Type B pancreatic cell (in vitro differentiated cells): ENCODE measurements at regions not wholly inside any gene's neighbourhood (a gene's known extent, or its start where the extent isn't known, plus 50 kb on each side); places are given as distances from the start of the nearest gene placed in this dataset.
"Not testable (repeated sequence)": the region's sequence is repeated elsewhere in the genome, so short reads cannot be mapped to it uniquely, and the experiment has no call there.

ENCODE experiments used
- DNase-seq: peaks from one replicate; pipeline ENCODE4 v3.0.0; 2021; ENCODE audit warnings: mixed read lengths; ENCODE audit not compliant: unreplicated experiment; ENCODE audit errors: extremely low spot score
- H3K27ac Mint-ChIP-seq: 2 replicates; pipeline ENCODE4 v1.8.0; 2021; ENCODE audit warnings: mild to moderate bottlenecking, mixed read lengths
- H3K27me3 Mint-ChIP-seq: 2 replicates; pipeline ENCODE4 v1.8.0; 2021; ENCODE audit warnings: mixed read lengths
- H3K36me3 Mint-ChIP-seq: 2 replicates; pipeline ENCODE4 v1.8.0; 2021; ENCODE audit warnings: mixed read lengths
- H3K4me1 Mint-ChIP-seq: one replicate; pipeline ENCODE4 v1.8.0; 2021; ENCODE audit warnings: mixed read lengths; ENCODE audit not compliant: unreplicated experiment
- H3K4me3 Mint-ChIP-seq: 2 replicates; pipeline ENCODE4 v1.8.0; 2021; ENCODE audit warnings: mild to moderate bottlenecking, mixed read lengths
- H3K9me3 Mint-ChIP-seq: 2 replicates; pipeline ENCODE4 v1.8.0; 2021; ENCODE audit warnings: mixed read lengths
- CTCF ChIP-seq: fragments of 200-600 bp; sonication (generic); conservative IDR thresholded peaks from 2 replicates; pipeline ENCODE4 v1.5.0; 2021; ENCODE audit warnings: antibody characterized with exemption, mild to moderate bottlenecking

- no peak for DNase-seq
Observed at GRCh38 chr10:84715911-84716310, 387.5 kb downstream of the CCSER2 start.

GRCh38 chr10:84718877-84719616 lies 390.7 kb downstream of the CCSER2 start:
- Mint-ChIP-seq H3K9me3 (no peaks in the 10 kb centered on the region), H3K27ac (no peak overlapping the region), H3K36me3 (no peaks in the 10 kb centered on the region), H3K4me1 (no peaks in the 10 kb centered on the region), H3K4me3 (no peak overlapping the region), H3K27me3 (no peaks in the 10 kb centered on the region)
- no peak for DNase-seq
- TF ChIP-seq CTCF: no peak

More at GRCh38 chr10:84715911-84716310, 387.5 kb downstream of the CCSER2 start:
- Mint-ChIP-seq H3K4me1 (no peaks in the 10 kb centered on the region), H3K9me3 (no peaks in the 10 kb centered on the region), H3K36me3 (no peaks in the 10 kb centered on the region), H3K4me3 (no peak overlapping the region), H3K27ac (no peak overlapping the region), H3K27me3 (peaks cover 5% of the 10 kb centered on the region)
- peak; percentile 78 for TF ChIP-seq CTCF

GRCh38 chr10:84719687-84720086 lies 391.3 kb downstream of the CCSER2 start:
- H3K9me3 Mint-ChIP-seq: no peaks in the 10 kb centered on the region
- DNase-seq: no peak
- no peak for TF ChIP-seq CTCF
- no peaks in the 10 kb centered on the region for H3K36me3 Mint-ChIP-seq
- H3K4me3 Mint-ChIP-seq: no peak overlapping the region
- H3K4me1 Mint-ChIP-seq: no peaks in the 10 kb centered on the region
- H3K27me3 Mint-ChIP-seq: no peaks in the 10 kb centered on the region
- no peak overlapping the region for H3K27ac Mint-ChIP-seq

GRCh38 chr10:84727398-84727797 lies 399.0 kb downstream of the CCSER2 start:
- no peak for DNase-seq
- H3K27ac Mint-ChIP-seq: no peak overlapping the region
- H3K4me3 Mint-ChIP-seq: no peak overlapping the region
- H3K27me3 Mint-ChIP-seq: peaks cover 4% of the 10 kb centered on the region
- no peak for TF ChIP-seq CTCF
- H3K36me3 Mint-ChIP-seq: no peaks in the 10 kb centered on the region
- H3K9me3 Mint-ChIP-seq: no peaks in the 10 kb centered on the region
- H3K4me1 Mint-ChIP-seq: no peaks in the 10 kb centered on the region

GRCh38 chr10:84739126-84739525 lies 410.7 kb downstream of the CCSER2 start:
- H3K4me1 Mint-ChIP-seq, H3K27me3 Mint-ChIP-seq, H3K27ac Mint-ChIP-seq, H3K4me3 Mint-ChIP-seq, H3K36me3 Mint-ChIP-seq, DNase-seq, H3K9me3 Mint-ChIP-seq: not testable (repeated sequence)

- no peak for TF ChIP-seq CTCF
- Mint-ChIP-seq H3K27me3 (no peaks in the 10 kb centered on the region), H3K36me3 (no peaks in the 10 kb centered on the region), H3K9me3 (no peaks in the 10 kb centered on the region), H3K4me1 (no peaks in the 10 kb centered on the region), H3K4me3 (no peak overlapping the region), H3K27ac (no peak overlapping the region)
- no peak for DNase-seq
Observed at GRCh38 chr10:84739641-84740040, 411.3 kb downstream of the CCSER2 start.
